GM12864 (cell line): ENCODE measurements at regions not wholly inside any gene's neighbourhood (a gene's known extent, or its start where the extent isn't known, plus 50 kb on each side); places are given as distances from the start of the nearest gene placed in this dataset.

Experiments
- DNase-seq: peaks from one replicate; pipeline ENCODE4 v3.0.0-alpha.2; 2011; ENCODE audit warnings: low read depth
- H3K4me3 ChIP-seq: 2 replicates; pipeline ENCODE4 v1.5.1; 2011; ENCODE audit warnings: mild to moderate bottlenecking, low read depth, low read length, control low read depth
- CTCF ChIP-seq: IDR thresholded peaks from 2 replicates; pipeline ENCODE4 v1.5.1; 2011; ENCODE audit warnings: low read depth, mild to moderate bottlenecking, moderate library complexity, low read length, control low read depth, inconsistent platforms; ENCODE audit errors: missing control alignments

DNA sequence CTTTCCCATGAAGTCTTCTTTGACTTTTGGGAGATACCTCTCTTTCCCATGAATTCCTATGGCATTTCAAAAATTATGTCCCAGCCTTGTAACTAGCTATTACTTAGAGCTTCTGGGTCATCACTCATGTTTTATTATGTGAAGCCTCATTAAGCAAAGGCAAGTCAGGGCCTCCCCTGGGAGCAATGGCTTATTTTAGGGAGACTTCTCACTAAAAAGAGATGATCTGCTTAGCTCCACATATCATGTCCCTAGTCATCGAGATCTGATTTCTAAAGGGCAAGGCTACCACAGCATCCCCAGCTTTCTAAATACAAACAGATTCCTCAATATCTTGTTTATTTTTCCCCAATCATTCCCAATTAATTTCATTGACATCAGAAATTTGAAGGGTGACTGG, 154.0 kb upstream of the MANEA start:
- no peak for TF ChIP-seq CTCF
- no peak for DNase-seq
- H3K4me3 ChIP-seq = no peak overlapping the region

DNA sequence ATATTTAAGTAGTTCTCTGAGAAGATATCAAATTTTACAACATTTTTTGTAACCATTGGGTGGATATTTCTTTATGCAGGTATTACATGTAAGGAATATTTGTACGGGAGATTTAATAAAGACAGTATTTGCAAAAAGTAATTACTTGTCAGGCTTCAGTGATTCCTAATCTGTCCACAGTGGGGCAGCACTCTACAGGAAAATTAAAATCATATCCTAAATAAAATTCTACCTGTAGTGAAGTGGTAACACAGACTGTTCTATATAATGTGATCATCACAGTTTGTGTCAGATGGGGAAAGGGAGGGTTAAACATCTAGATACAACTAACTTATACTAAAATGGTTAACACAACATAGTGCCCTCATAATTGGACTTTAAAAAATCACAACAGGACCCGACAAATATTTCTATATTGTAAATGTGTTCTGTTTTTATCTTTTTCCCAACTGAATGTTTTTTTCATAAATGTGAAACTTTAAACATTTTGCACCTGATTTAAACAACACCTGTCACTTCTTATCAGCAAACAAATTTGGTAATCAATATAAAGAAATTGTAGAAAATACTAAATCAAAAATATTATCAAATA, 145.6 kb upstream of the MANEA start:
- TF ChIP-seq CTCF = peak; percentile 47

GRCh38 chr6:95439741-95440140, 137.6 kb upstream of the MANEA start:
- H3K4me3 ChIP-seq = no peak overlapping the region
- no peak for TF ChIP-seq CTCF
- DNase-seq = no peak

More for the DNA sequence above, 145.6 kb upstream of the MANEA start:
- H3K4me3 ChIP-seq = no peak overlapping the region
- DNase-seq = peak; percentile 4

GRCh38 chr6:95448208-95448607, 129.1 kb upstream of the MANEA start:
- TF ChIP-seq CTCF = no peak
- H3K4me3 ChIP-seq = no peak overlapping the region
- no peak for DNase-seq

GRCh38 chr6:95469511-95469910, 107.8 kb upstream of the MANEA start:
- no peak for DNase-seq
- no peak for TF ChIP-seq CTCF
- no peak overlapping the region for H3K4me3 ChIP-seq

- TF ChIP-seq CTCF = no peak
- no peak overlapping the region for H3K4me3 ChIP-seq
Observed at GRCh38 chr6:95478941-95479340, 98.4 kb upstream of the MANEA start.

GRCh38 chr6:95487817-95488216, 89.5 kb upstream of the MANEA start:
- H3K4me3 ChIP-seq = no peak overlapping the region
- TF ChIP-seq CTCF = no peak
- no peak for DNase-seq

More at GRCh38 chr6:95478941-95479340, 98.4 kb upstream of the MANEA start:
- no peak for DNase-seq
